Motor neuron (in vitro differentiated cells): ENCODE measurements at regions not wholly inside any gene's neighbourhood (a gene's known extent, or its start where the extent isn't known, plus 50 kb on each side); places are given as distances from the start of the nearest gene placed in this dataset.
A peak's percentile ranks its signal among the peaks of the same experiment; 100 is the strongest.

Experiments
- ATAC-seq, 8 experiments: fragments of 200-7000 bp; cut with Tn5 transposase; replicated peaks in 6 of 8; 2 replicates each; pipeline ENCODE4 v1.8.0; 2021; ENCODE audit warnings: mild to moderate bottlenecking in 8 of 8, moderate library complexity in 8 of 8
- H3K27ac ChIP-seq, 2 donors: fragments of 250-450 bp; sonication (Bioruptor Pico); 2 replicates each; pipeline ENCODE4 v1.9.0; 2021; ENCODE audit warnings: antibody characterized with exemption in 2 of 2, mild to moderate bottlenecking in 2 of 2, moderate library complexity in 1 of 2
- H3K4me1 ChIP-seq, 2 donors: fragments of 250-450 bp; sonication (Bioruptor Pico); replicated peaks in 1 of 2; 2 replicates each; pipeline ENCODE4 v1.6.1; 2021; ENCODE audit warnings: antibody characterized with exemption in 2 of 2, mild to moderate bottlenecking in 2 of 2, moderate library complexity in 1 of 2
- H3K4me3 ChIP-seq, 5 donors: fragments of 250-450 bp; sonication (Bioruptor Pico); 2 replicates each; pipeline ENCODE4 v1.9.0; 2021; ENCODE audit warnings: antibody characterized with exemption in 5 of 5, mild to moderate bottlenecking in 5 of 5, moderate library complexity in 4 of 5
- WGBS, 10 experiments: fragments of 450-650 bp; shearing (Covaris generic); methylation state at CpG; one replicate each; pipeline ENCODE4 v1.0.0; 2022; 5-methylcytosine and 5-hydroxymethylcytosine counted together
- in situ Hi-C, 9 experiments: fragments of 400-800 bp; cut with MboI; loops; one replicate each; pipeline ENCODE4 v1.15.0; 2021; ENCODE audit warnings: low sequenced_read_pairs in 9 of 9, low pct_unique_long_range_greater_than_20kb in 2 of 9; ENCODE audit not compliant: unreplicated experiment in 9 of 9

GRCh38 chr16:9549487-9549886 is 458.0 kb downstream of the HAPSTR1 start:
- 0 to 95% (median 88%) methylated on average over 1 to 4 of the region's 5 CpGs; no CpG with 5 or more reads in 2 of the 10 experiments for WGBS, 10 experiments
- Histone ChIP-seq H3K4me3 (no peak overlapping the region), H3K27ac (no peak overlapping the region), H3K4me1 (peaks cover 0 to 6% of the 10 kb centered on the region in 2 donors)
- in situ Hi-C loops: no loop called here
- no peak for ATAC-seq

DNA sequence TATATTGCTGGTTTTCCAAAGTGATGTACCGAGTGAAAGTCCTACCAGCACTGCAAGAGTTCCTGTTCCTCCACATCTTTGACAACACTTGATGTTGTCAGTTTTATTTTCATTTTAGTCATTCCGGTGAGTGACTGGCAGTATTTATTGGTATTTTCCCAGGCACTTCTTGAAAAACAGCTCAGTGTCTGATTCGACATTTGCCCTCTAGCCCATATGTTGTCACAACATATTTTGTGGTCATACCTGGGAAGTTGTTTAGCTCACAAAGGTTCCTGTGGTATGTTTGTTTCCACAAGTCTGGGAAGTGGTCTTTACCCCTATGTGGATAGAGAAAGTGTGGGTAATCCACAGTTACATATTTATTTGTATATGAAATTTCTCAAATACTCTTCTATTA is 463.6 kb downstream of the HAPSTR1 start:
- no peak overlapping the region for H3K27ac ChIP-seq
- in situ Hi-C loops: no loop called here
- H3K4me3 ChIP-seq: no peak overlapping the region
- 0 to 100% (median 72%) methylated on average over 1 to 3 of the region's 3 CpGs; no CpG with 5 or more reads in 2 of the 10 experiments for WGBS, 10 experiments
- no peaks in the 10 kb centered on the region for H3K4me1 ChIP-seq
- ATAC-seq: no peak

GRCh38 chr16:9556949-9557665 is 465.7 kb downstream of the HAPSTR1 start:
- 6 to 93% (median 71%) methylated on average over 1 to 7 of the region's 7 CpGs for WGBS, 10 experiments
- H3K27ac ChIP-seq: no peak overlapping the region
- no peaks in the 10 kb centered on the region for H3K4me1 ChIP-seq
- no peak overlapping the region for H3K4me3 ChIP-seq
- in situ Hi-C loops: no loop called here
- ATAC-seq: peak in 2 of 8 experiments; percentile 50 to 87

DNA sequence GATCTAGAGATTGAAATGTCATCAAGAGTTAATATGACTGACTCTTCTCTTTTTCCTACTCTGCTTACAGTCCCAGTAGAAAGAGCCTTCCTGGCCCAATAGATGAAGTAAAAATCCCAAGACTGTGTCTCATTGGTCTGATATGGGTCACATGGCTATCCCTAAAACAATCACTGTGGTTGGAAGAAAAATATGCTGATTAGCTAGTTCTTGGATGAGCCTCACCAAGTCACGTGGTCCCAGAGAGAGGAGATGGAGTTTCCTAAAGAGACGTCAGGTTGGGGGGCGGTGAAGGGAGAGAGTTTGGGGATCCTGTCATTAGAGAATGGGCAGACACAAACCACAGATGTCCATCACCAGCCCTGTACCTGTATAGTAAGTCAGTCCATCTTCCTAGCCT is 466.3 kb downstream of the HAPSTR1 start:
- no peak overlapping the region for H3K4me3 ChIP-seq
- in situ Hi-C loops: no loop called here
- ATAC-seq: no peak
- H3K27ac ChIP-seq: no peak overlapping the region
- H3K4me1 ChIP-seq: no peaks in the 10 kb centered on the region
- WGBS, 10 experiments: 0 to 94% (median 53%) methylated on average over 1 to 3 of the region's 3 CpGs; no CpG with 5 or more reads in 4 of the 10 experiments

DNA sequence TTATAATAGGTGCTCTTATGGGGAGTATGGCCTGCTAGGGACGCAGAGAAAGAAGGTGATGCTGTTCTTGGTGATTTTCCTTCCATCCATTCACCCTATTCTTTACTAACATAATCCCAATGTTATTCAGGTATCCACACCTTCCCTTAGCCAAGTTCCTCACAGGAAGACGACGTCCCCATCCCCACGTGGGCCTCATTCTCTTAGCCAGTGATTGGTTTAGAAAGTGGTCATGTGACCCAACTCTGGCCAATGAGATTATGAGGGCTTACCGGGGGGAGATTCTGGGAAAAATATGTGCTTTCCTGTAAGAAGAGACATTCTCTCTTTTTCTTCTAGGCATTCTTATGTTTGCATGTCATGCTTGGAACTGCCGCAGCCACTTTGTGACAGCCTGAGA is 474.7 kb downstream of the HAPSTR1 start:
- no peak for ATAC-seq
- WGBS, 10 experiments: 5 to 100% (median 96%) methylated on average over 1 to 5 of the region's 6 CpGs; no CpG with 5 or more reads in 4 of the 10 experiments
- no peak overlapping the region for H3K27ac ChIP-seq
- no peak overlapping the region for H3K4me3 ChIP-seq
- peaks cover 11 to 13% of the 10 kb centered on the region in 2 donors for H3K4me1 ChIP-seq
- in situ Hi-C loops: no loop called here

GRCh38 chr16:9567666-9568065 is 476.2 kb downstream of the HAPSTR1 start:
- H3K4me1 ChIP-seq: peaks cover 11 to 13% of the 10 kb centered on the region in 2 donors
- WGBS, 10 experiments: 4 to 100% (median 36%) methylated on average over 1 to 6 of the region's 7 CpGs; no CpG with 5 or more reads in 1 of the 10 experiments
- in situ Hi-C loops: no loop called here
- peak in 5 of 8 experiments; percentile 94 to 99 (median 97) for ATAC-seq
- H3K4me3 ChIP-seq: no peak overlapping the region
- H3K27ac ChIP-seq: peak overlapping the region in 1 of 2 donors; percentile 58

DNA sequence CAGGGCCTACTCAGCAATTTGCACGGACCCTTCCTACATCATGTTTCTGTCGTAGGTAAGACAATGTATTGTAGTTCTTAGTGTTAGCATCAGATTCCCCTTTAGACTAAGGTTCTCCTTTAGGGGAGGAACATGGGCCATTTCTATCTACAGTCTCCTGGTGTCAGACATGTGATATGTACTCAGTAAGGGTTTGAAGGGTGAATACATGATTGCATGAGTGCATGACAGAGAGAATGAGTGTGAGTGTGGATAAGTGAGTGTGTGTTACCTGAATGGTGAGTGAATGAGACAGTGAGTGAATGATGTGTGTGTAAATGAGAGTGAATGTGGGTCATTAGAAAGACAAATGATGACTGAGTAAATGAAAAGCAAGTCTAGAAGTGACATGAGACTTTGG is 476.8 kb downstream of the HAPSTR1 start:
- peaks cover 11 to 13% of the 10 kb centered on the region in 2 donors for H3K4me1 ChIP-seq
- in situ Hi-C loops: no loop called here
- peak overlapping the region in 1 of 2 donors; percentile 58 for H3K27ac ChIP-seq
- H3K4me3 ChIP-seq: no peak overlapping the region
- ATAC-seq: peak in 2 of 8 experiments; percentile 6 to 28
- WGBS, 10 experiments: 14 to 100% (median 68%) methylated on average over 1 to 2 of the region's 2 CpGs; no CpG with 5 or more reads in 7 of the 10 experiments

GRCh38 chr16:9570521-9570920 is 479.1 kb downstream of the HAPSTR1 start:
- ATAC-seq: no peak
- WGBS, 10 experiments: 15 to 100% (median 55%) methylated on average over 1 to 3 of the region's 3 CpGs; no CpG with 5 or more reads in 3 of the 10 experiments
- in situ Hi-C loops: no loop called here
- Histone ChIP-seq H3K4me3 (no peak overlapping the region), H3K27ac (no peak overlapping the region), H3K4me1 (peaks cover 11 to 13% of the 10 kb centered on the region in 2 donors)

GRCh38 chr16:9578459-9578858 is 487.0 kb downstream of the HAPSTR1 start:
- Histone ChIP-seq H3K4me1 (peaks cover 5% of the 10 kb centered on the region in 2 donors), H3K4me3 (no peak overlapping the region), H3K27ac (no peak overlapping the region)
- WGBS, 10 experiments: 0 to 89% (median 50%) methylated on average over 1 to 7 of the region's 7 CpGs; no CpG with 5 or more reads in 3 of the 10 experiments
- ATAC-seq: no peak
- in situ Hi-C loops: no loop called here

GRCh38 chr16:9580025-9580424 is 488.6 kb downstream of the HAPSTR1 start:
- Histone ChIP-seq H3K27ac (no peak overlapping the region), H3K4me1 (peaks cover 5% of the 10 kb centered on the region in 2 donors), H3K4me3 (no peak overlapping the region)
- in situ Hi-C loops: no loop called here
- ATAC-seq: peak in 5 of 8 experiments; percentile 33 to 91 (median 74)
- 0 to 46% (median 20%) methylated on average over 2 of the region's 2 CpGs; no CpG with 5 or more reads in 5 of the 10 experiments for WGBS, 10 experiments

GRCh38 chr16:9593440-9593839 is 502.0 kb downstream of the HAPSTR1 start:
- H3K27ac ChIP-seq: no peak overlapping the region
- no peak for ATAC-seq
- H3K4me3 ChIP-seq: no peak overlapping the region
- WGBS, 10 experiments: 0 to 83% (median 66%) methylated on average over 1 of the region's 1 CpG; no CpG with 5 or more reads in 4 of the 10 experiments
- H3K4me1 ChIP-seq: peaks cover 4 to 8% of the 10 kb centered on the region in 2 donors
- in situ Hi-C loops: no loop called here

GRCh38 chr16:9594047-9594446 is 502.6 kb downstream of the HAPSTR1 start:
- in situ Hi-C loops: no loop called here
- no peak for ATAC-seq
- WGBS, 10 experiments: 0 to 100% (median 93%) methylated on average over 1 to 2 of the region's 2 CpGs; no CpG with 5 or more reads in 3 of the 10 experiments
- H3K4me3 ChIP-seq: no peak overlapping the region
- no peak overlapping the region for H3K27ac ChIP-seq
- H3K4me1 ChIP-seq: peaks cover 10 to 12% of the 10 kb centered on the region in 2 donors

GRCh38 chr16:9594946-9595345 is 503.5 kb downstream of the HAPSTR1 start:
- H3K4me1 ChIP-seq: peaks cover 11 to 12% of the 10 kb centered on the region in 2 donors
- H3K27ac ChIP-seq: no peak overlapping the region
- H3K4me3 ChIP-seq: no peak overlapping the region
- 0 to 95% (median 62%) methylated on average over 1 to 2 of the region's 2 CpGs; no CpG with 5 or more reads in 2 of the 10 experiments for WGBS, 10 experiments
- ATAC-seq: no peak
- in situ Hi-C loops: no loop called here
